ENCODE measurements at regions not wholly inside any gene's neighbourhood (a gene's known extent, or its start where the extent isn't known, plus 50 kb on each side); places are given as distances from the start of the nearest gene placed in this dataset.

- POLR2A ChIA-PET: interaction anchor here (1.0 to 1.7 kb wide), 3 partner anchors 9 to 292 kb away, joined by 3 to 4 read pairs (median 4); partner anchors contain the start of genes UBE2L5 and UBL3
- 35% methylated on average over 6 of the region's 6 CpGs for WGBS (ENCODE audit: missing lambda C conversion rate)
- ATAC-seq (no peak), FAIRE-seq (no peak), DNase-seq (ENCODE audit: low read depth in 1 of 2, low spot score in 1 of 2) (no peak)
- TF ChIP-seq CBX8 (IDR thresholded peaks at IDR 0.05) (no peak), RAD21 (conservative IDR thresholded peaks at IDR 0.05 in 1 of 2, IDR thresholded peaks at IDR 0.05 in 1 of 2) (no peak), MYC (IDR thresholded peaks at IDR 0.05; ENCODE audit: borderline replicate concordance, low read length) (no peak), ESRRA (IDR thresholded peaks at IDR 0.05; ENCODE audit: borderline replicate concordance, low read length) (no peak), BCL3 (IDR thresholded peaks at IDR 0.05) (no peak), KDM1A (IDR thresholded peaks at IDR 0.05; ENCODE audit: low read depth) (no peak)
- H3K4me2 ChIP-seq: peak overlapping the region; percentile 54
- no peak overlapping the region for H3K4me3 ChIP-seq
- H3K27ac ChIP-seq: peak overlapping the region in 1 of 2 experiments; percentile 85; a peak in 4 of 6 replicates
- peaks cover 7% of the 10 kb centered on the region; the same call in 2 of the 3 replicates for H3K9me3 ChIP-seq
- H3K4me1 ChIP-seq: peaks cover 25% of the 10 kb centered on the region
- CTCF ChIA-PET: interaction anchor here (0.5 to 6.8 kb wide), 5 partner anchors 10 to 669 kb away, joined by 3 to 69 read pairs (median 3); no protein-coding TSS in a partner anchor
Observed at GRCh38 chr13:30141775-30142485, 165.4 kb downstream of the KATNAL1 start.

GRCh38 chr13:30140973-30141372 is 166.4 kb downstream of the KATNAL1 start:
- ChIA-PET CTCF (interaction anchor here (6.8 kb wide), 1 partner anchor 9 kb away, joined by 69 read pairs; no protein-coding TSS in a partner anchor), POLR2A (no interaction called here)
- ATAC-seq (no peak), DNase-seq (ENCODE audit: low read depth in 1 of 2, low spot score in 1 of 2) (no peak), FAIRE-seq (no peak)
- H3K4me1 ChIP-seq: peaks cover 25% of the 10 kb centered on the region
- 0 out of 6 replicates have a peak overlapping the region, but pooled peaks of 1 of the 2 experiments have one; percentile 5 for H3K27ac ChIP-seq
- no peak overlapping the region for H3K4me3 ChIP-seq
- WGBS (ENCODE audit: missing lambda C conversion rate): 95% methylated on average over 11 of the region's 12 CpGs
- TF ChIP-seq HOXB5 (CRISPR knock-in tag; IDR thresholded peaks at IDR 0.05) (no peak), MAZ (IDR thresholded peaks at IDR 0.05; ENCODE audit: borderline replicate concordance, low read depth, low read length) (no peak), PBX3 (IDR thresholded peaks at IDR 0.05) (no peak), SMC3 (IDR thresholded peaks at IDR 0.05) (no peak), HDAC2 (IDR thresholded peaks at IDR 0.05) (no peak), CHD2 (IDR thresholded peaks at IDR 0.05; ENCODE audit: low read length, partially characterized antibody) (no peak), KDM1A (IDR thresholded peaks at IDR 0.05; ENCODE audit: low read depth) (no peak), ZNF302 (CRISPR knock-in tag; IDR thresholded peaks at IDR 0.05) (no peak)
- peaks cover 7% of the 10 kb centered on the region; the same call in 2 of the 3 replicates for H3K9me3 ChIP-seq
- H3K4me2 ChIP-seq: no peak overlapping the region

GRCh38 chr13:30138511-30138910 is 168.8 kb downstream of the KATNAL1 start:
- Histone ChIP-seq H3K9me3 (no peaks in the 10 kb centered on the region), H3K4me3 (no peak overlapping the region), H3K4me1 (peaks cover 24% of the 10 kb centered on the region), H3K4me2 (no peak overlapping the region), H3K27ac (peak overlapping the region in 1 of 2 experiments; percentile 59; a peak in 3 of 6 replicates)
- CTCF ChIA-PET: no interaction called here
- WGBS (ENCODE audit: missing lambda C conversion rate): 77% methylated on average over 8 of the region's 8 CpGs
- POLR2A ChIA-PET: no interaction called here
- ATAC-seq (no peak), FAIRE-seq (no peak), DNase-seq (ENCODE audit: low read depth in 1 of 2, low spot score in 1 of 2) (no peak)
- TF ChIP-seq HOXB5 (CRISPR knock-in tag; IDR thresholded peaks at IDR 0.05): no peak
- no peak for TF ChIP-seq TFCP2L1 (CRISPR knock-in tag; IDR thresholded peaks at IDR 0.05)
- no peak for TF ChIP-seq KDM5A (IDR thresholded peaks at IDR 0.05)
- no peak for TF ChIP-seq NR3C1 (IDR thresholded peaks at IDR 0.05)
- TF ChIP-seq CHD4 (IDR thresholded peaks at IDR 0.05; ENCODE audit: borderline replicate concordance): no peak
- TF ChIP-seq GATA3 (IDR thresholded peaks at IDR 0.05; ENCODE audit: borderline replicate concordance): no peak

All from A549 (cell line).